ENCODE measurements at regions not wholly inside any gene's neighbourhood (a gene's known extent, or its start where the extent isn't known, plus 50 kb on each side); places are given as distances from the start of the nearest gene placed in this dataset.

- no peak overlapping the region for H3K4me3 ChIP-seq (ENCODE audit: low read length)
- no peak for TF ChIP-seq ZNF274 (IDR thresholded peaks at IDR 0.05; ENCODE audit: low read depth, low read length)
Measured at GRCh38 chr3:115551016-115551415, 72.3 kb upstream of the GAP43 start.

- TF ChIP-seq ZNF274 (IDR thresholded peaks at IDR 0.05; ENCODE audit: low read depth, low read length): no peak
- no peak overlapping the region for H3K4me3 ChIP-seq (ENCODE audit: low read length)
Measured at GRCh38 chr3:115552007-115552406, 71.3 kb upstream of the GAP43 start.

GRCh38 chr3:115553796-115554486, 69.4 kb upstream of the GAP43 start:
- no peak overlapping the region for H3K4me3 ChIP-seq (ENCODE audit: low read length)
- no peak for TF ChIP-seq ZNF274 (IDR thresholded peaks at IDR 0.05; ENCODE audit: low read depth, low read length)

- no peak for TF ChIP-seq ZNF274 (IDR thresholded peaks at IDR 0.05; ENCODE audit: low read depth, low read length)
- no peak overlapping the region for H3K4me3 ChIP-seq (ENCODE audit: low read length)
Measured at GRCh38 chr3:115554487-115554807, 68.9 kb upstream of the GAP43 start.

- no peak for TF ChIP-seq ZNF274 (IDR thresholded peaks at IDR 0.05; ENCODE audit: low read depth, low read length)
- no peak overlapping the region for H3K4me3 ChIP-seq (ENCODE audit: low read length)
Measured at GRCh38 chr3:115562636-115563267, 60.6 kb upstream of the GAP43 start.

GRCh38 chr3:115563984-115564383, 59.3 kb upstream of the GAP43 start:
- no peak for TF ChIP-seq ZNF274 (IDR thresholded peaks at IDR 0.05; ENCODE audit: low read depth, low read length)
- no peak overlapping the region for H3K4me3 ChIP-seq (ENCODE audit: low read length)

GRCh38 chr3:115571413-115571812, 51.9 kb upstream of the GAP43 start:
- TF ChIP-seq ZNF274 (IDR thresholded peaks at IDR 0.05; ENCODE audit: low read depth, low read length): no peak
- H3K4me3 ChIP-seq (ENCODE audit: low read length): no peak overlapping the region

All from GM08714 (cell line).